HEK293 (cell line): ENCODE measurements at regions not wholly inside any gene's neighbourhood (a gene's known extent, or its start where the extent isn't known, plus 50 kb on each side); places are given as distances from the start of the nearest gene placed in this dataset.

ENCODE experiments used
- CTCF ChIA-PET: fragments of 350-600 bp; formaldehyde crosslinking; extraction: SDS; loops from one replicate; lab custom pipeline; 2021; ENCODE audit warnings: antibody characterized with exemption; lab: Yijun Ruan, JAX
- POLR2A ChIA-PET: fragments of 300-600 bp; formaldehyde crosslinking; extraction: SDS; loops from one replicate; lab custom pipeline; 2020; ENCODE audit warnings: antibody characterized with exemption, inconsistent platforms; lab: Yijun Ruan, JAX
- H3K27ac ChIP-seq: fragments of 200-500 bp; sonication (Bioruptor generic); 2 replicates; pipeline ENCODE4 v1.5.1; 2014; ENCODE audit warnings: low read depth, low read length, control low read depth, inconsistent platforms; ENCODE audit errors: extremely low read depth
- H3K36me3 ChIP-seq, 2 experiments: fragments of 200-500 bp in 1 of 2; sonication (Bioruptor generic) in 1 of 2; 1 replicate in 1 of 2; 2 replicates in 1 of 2; pipeline ENCODE4 v1.5.1; 2014 to 2017; ENCODE audit warnings: inconsistent platforms in 2 of 2, low read length in 2 of 2; ENCODE audit not compliant: control insufficient read depth in 2 of 2, insufficient read depth in 1 of 2
- H3K4me1 ChIP-seq: fragments of 200-500 bp; sonication (Bioruptor generic); 2 replicates; pipeline ENCODE4 v1.5.1; 2014; ENCODE audit warnings: mild to moderate bottlenecking, low read length, inconsistent platforms; ENCODE audit not compliant: control insufficient read depth, insufficient read depth
- H3K4me3 ChIP-seq: 2 replicates; pipeline ENCODE4 v1.5.1; 2011; ENCODE audit warnings: low read depth, mild to moderate bottlenecking, control low read depth, low read length, moderate library complexity
- H3K9me3 ChIP-seq: fragments of 200-500 bp; sonication (Bioruptor generic); 2 replicates; pipeline ENCODE4 v1.5.1; 2014; ENCODE audit warnings: low read depth, low read length, inconsistent platforms; ENCODE audit not compliant: control insufficient read depth, insufficient read depth
- ELK4 ChIP-seq: IDR thresholded peaks from 2 replicates; pipeline ENCODE4 v1.6.1; 2011; ENCODE audit warnings: mild to moderate bottlenecking, low read depth, low read length, borderline replicate concordance
- SETDB1 ChIP-seq: IDR thresholded peaks from one replicate; pipeline ENCODE4 v1.6.1; 2017; ENCODE audit warnings: mild to moderate bottlenecking, low read length, moderate library complexity, mixed read lengths; ENCODE audit not compliant: insufficient read length
- TSHZ1 ChIP-seq: fragments of 450-650 bp; formaldehyde crosslinking; IDR thresholded peaks from 2 replicates; pipeline ENCODE4 v1.5.1; 2016; ENCODE audit warnings: missing biosample characterization, missing genetic modification characterization, borderline replicate concordance
- ZBTB8A ChIP-seq: fragments of 450-650 bp; formaldehyde crosslinking; IDR thresholded peaks from 2 replicates; pipeline ENCODE4 v1.5.1; 2016; ENCODE audit warnings: missing biosample characterization, missing genetic modification characterization
- ZNF155 ChIP-seq: fragments of 450-650 bp; formaldehyde crosslinking; IDR thresholded peaks from 2 replicates; pipeline ENCODE4 v1.5.1; 2016; ENCODE audit warnings: missing biosample characterization, missing genetic modification characterization
- ZNF16 ChIP-seq: fragments of 450-650 bp; formaldehyde crosslinking; IDR thresholded peaks from 2 replicates; pipeline ENCODE4 v1.5.1; 2016; ENCODE audit warnings: low read depth, missing biosample characterization, missing genetic modification characterization
- ZNF169 ChIP-seq: fragments of 450-650 bp; formaldehyde crosslinking; IDR thresholded peaks from 2 replicates; pipeline ENCODE4 v1.5.1; 2016; ENCODE audit warnings: missing biosample characterization, missing genetic modification characterization
- ZNF19 ChIP-seq: fragments of 450-650 bp; formaldehyde crosslinking; IDR thresholded peaks from 2 replicates; pipeline ENCODE4; 2016; ENCODE audit warnings: missing biosample characterization, missing genetic modification characterization, low read depth
- ZNF2 ChIP-seq: fragments of 450-650 bp; formaldehyde crosslinking; IDR thresholded peaks from 2 replicates; pipeline ENCODE4 v1.5.1; 2016; ENCODE audit warnings: missing biosample characterization, missing genetic modification characterization
- ZNF248 ChIP-seq: fragments of 450-650 bp; formaldehyde crosslinking; IDR thresholded peaks from 2 replicates; pipeline ENCODE4 v1.5.1; 2017; ENCODE audit warnings: missing biosample characterization, missing genetic modification characterization
- ZNF280D ChIP-seq: fragments of 450-650 bp; formaldehyde crosslinking; IDR thresholded peaks from 2 replicates; pipeline ENCODE4 v1.5.1; 2016; ENCODE audit warnings: missing biosample characterization, missing genetic modification characterization
- ZNF530 ChIP-seq: fragments of 450-650 bp; formaldehyde crosslinking; IDR thresholded peaks from 2 replicates; pipeline ENCODE4 v1.5.1; 2016; ENCODE audit warnings: low read depth, missing biosample characterization, missing genetic modification characterization
- ZNF561 ChIP-seq: fragments of 450-650 bp; IDR thresholded peaks from 2 replicates; pipeline ENCODE4 v1.5.1; 2018; ENCODE audit warnings: missing biosample characterization, missing genetic modification characterization, borderline replicate concordance
- ZNF624 ChIP-seq: fragments of 450-650 bp; formaldehyde crosslinking; IDR thresholded peaks from 2 replicates; pipeline ENCODE4 v1.5.1; 2017; ENCODE audit warnings: missing biosample characterization, missing genetic modification characterization
- ZNF677 ChIP-seq: fragments of 450-650 bp; IDR thresholded peaks from 2 replicates; pipeline ENCODE4 v1.5.0; 2018; ENCODE audit warnings: missing biosample characterization, mild to moderate bottlenecking, missing genetic modification characterization, moderate library complexity
- ZNF747 ChIP-seq: fragments of 450-650 bp; formaldehyde crosslinking; IDR thresholded peaks from 2 replicates; pipeline ENCODE4 v1.5.1; 2016; ENCODE audit warnings: missing biosample characterization, missing genetic modification characterization
- TF ChIP-seq, protein P1 (sequence below): fragments of 450-650 bp; formaldehyde crosslinking; conservative IDR thresholded peaks from 2 replicates; pipeline ENCODE4 v1.5.1; 2016; ENCODE audit warnings: low read depth, missing biosample characterization, missing genetic modification characterization

GRCh38 chr14:65261425-65261920 is 151.1 kb upstream of the FUT8 start:
- TF ChIP-seq ZBTB8A (tag by site-specific recombination) (no peak), SETDB1 (peak; percentile 11)
- no peaks in the 10 kb centered on the region for H3K4me1 ChIP-seq
- no peaks in the 10 kb centered on the region; the same call in 1 of the 2 replicates for H3K9me3 ChIP-seq
- CTCF ChIA-PET: no interaction called here
- no peak overlapping the region for H3K4me3 ChIP-seq
- no peak overlapping the region for H3K27ac ChIP-seq
- POLR2A ChIA-PET: no interaction called here
- H3K36me3 ChIP-seq: no peaks in the 10 kb centered on the region

GRCh38 chr14:65261946-65262345 is 150.6 kb upstream of the FUT8 start:
- Histone ChIP-seq H3K27ac (no peak overlapping the region), H3K4me3 (no peak overlapping the region), H3K4me1 (no peaks in the 10 kb centered on the region), H3K9me3 (no peaks in the 10 kb centered on the region; the same call in 1 of the 2 replicates), H3K36me3 (no peaks in the 10 kb centered on the region)
- no peak for TF ChIP-seq ZNF747 (tag by site-specific recombination)
- peak; percentile 8 for TF ChIP-seq SETDB1
- ChIA-PET CTCF (interaction anchor here (0.6 kb wide), 1 partner anchor 224 kb away, joined by 3 read pairs; no protein-coding TSS in a partner anchor), POLR2A (no interaction called here)

DNA sequence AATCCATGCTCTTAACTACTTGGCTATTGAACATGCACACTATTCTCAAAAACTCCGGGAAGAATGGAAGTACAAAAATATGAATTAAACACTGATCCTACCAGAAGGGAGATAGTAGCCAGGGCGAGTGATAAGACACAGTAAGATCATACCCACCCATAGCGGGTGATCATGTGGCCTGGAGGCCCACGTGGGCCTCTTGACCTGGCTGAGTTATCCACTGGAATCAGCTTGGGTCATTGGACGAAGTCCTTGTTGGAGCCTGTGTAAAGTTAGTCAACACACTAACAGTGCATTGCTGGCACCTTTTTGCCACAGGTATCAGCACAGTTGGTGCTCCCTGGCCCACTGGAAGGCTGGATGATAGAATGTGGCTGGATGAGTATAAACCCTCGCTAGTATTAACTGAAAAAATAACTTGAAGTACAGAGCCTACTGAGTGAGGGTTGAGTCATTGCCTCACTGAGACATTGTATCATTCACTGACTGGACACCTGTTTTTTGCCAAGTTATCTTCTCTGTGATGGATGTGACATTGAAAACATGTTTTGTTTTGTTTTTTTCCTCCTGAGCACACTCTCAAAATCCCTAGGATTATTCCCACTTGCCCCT is 149.2 kb upstream of the FUT8 start:
- no peaks in the 10 kb centered on the region for H3K36me3 ChIP-seq
- ChIA-PET CTCF (interaction anchor here (0.7 to 1.1 kb wide), 2 partner anchors 140 to 562 kb away, joined by 3 to 4 read pairs; no protein-coding TSS in a partner anchor), POLR2A (no interaction called here)
- no peak overlapping the region for H3K27ac ChIP-seq
- H3K4me1 ChIP-seq: no peaks in the 10 kb centered on the region
- no peaks in the 10 kb centered on the region; the same call in 1 of the 2 replicates for H3K9me3 ChIP-seq
- no peak overlapping the region for H3K4me3 ChIP-seq
- TF ChIP-seq ZNF248 (tag by site-specific recombination) (no peak), ZNF19 (no peak), ZNF624 (tag by site-specific recombination) (no peak), ZNF561 (tag by site-specific recombination) (no peak), ZNF16 (tag by site-specific recombination) (no peak), SETDB1 (no peak), ELK4 (no peak), ZNF530 (no peak), ZNF2 (tag by site-specific recombination) (no peak), ZNF155 (tag by site-specific recombination) (no peak), ZNF280D (tag by site-specific recombination) (no peak), ZNF169 (tag by site-specific recombination) (no peak), TSHZ1 (no peak), ZNF677 (tag by site-specific recombination) (no peak)
- TF ChIP-seq, protein P1, sequence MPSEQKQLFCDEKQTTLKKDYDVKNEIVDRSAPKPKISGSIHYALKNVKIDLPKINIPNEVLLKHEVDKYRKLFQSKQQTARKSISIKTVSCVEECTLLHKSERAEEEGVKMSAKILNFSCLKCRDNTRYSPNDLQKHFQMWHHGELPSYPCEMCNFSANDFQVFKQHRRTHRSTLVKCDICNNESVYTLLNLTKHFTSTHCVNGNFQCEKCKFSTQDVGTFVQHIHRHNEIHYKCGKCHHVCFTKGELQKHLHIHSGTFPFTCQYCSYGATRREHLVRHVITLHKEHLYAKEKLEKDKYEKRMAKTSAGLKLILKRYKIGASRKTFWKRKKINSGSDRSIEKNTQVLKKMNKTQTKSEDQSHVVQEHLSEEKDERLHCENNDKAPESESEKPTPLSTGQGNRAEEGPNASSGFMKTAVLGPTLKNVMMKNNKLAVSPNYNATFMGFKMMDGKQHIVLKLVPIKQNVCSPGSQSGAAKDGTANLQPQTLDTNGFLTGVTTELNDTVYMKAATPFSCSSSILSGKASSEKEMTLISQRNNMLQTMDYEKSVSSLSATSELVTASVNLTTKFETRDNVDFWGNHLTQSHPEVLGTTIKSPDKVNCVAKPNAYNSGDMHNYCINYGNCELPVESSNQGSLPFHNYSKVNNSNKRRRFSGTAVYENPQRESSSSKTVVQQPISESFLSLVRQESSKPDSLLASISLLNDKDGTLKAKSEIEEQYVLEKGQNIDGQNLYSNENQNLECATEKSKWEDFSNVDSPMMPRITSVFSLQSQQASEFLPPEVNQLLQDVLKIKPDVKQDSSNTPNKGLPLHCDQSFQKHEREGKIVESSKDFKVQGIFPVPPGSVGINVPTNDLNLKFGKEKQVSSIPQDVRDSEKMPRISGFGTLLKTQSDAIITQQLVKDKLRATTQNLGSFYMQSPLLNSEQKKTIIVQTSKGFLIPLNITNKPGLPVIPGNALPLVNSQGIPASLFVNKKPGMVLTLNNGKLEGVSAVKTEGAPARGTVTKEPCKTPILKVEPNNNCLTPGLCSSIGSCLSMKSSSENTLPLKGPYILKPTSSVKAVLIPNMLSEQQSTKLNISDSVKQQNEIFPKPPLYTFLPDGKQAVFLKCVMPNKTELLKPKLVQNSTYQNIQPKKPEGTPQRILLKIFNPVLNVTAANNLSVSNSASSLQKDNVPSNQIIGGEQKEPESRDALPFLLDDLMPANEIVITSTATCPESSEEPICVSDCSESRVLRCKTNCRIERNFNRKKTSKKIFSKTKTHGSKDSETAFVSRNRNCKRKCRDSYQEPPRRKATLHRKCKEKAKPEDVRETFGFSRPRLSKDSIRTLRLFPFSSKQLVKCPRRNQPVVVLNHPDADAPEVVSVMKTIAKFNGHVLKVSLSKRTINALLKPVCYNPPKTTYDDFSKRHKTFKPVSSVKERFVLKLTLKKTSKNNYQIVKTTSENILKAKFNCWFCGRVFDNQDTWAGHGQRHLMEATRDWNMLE (tag by site-specific recombination): no peak
